ENCODE measurements at regions not wholly inside any gene's neighbourhood (a gene's known extent, or its start where the extent isn't known, plus 50 kb on each side); places are given as distances from the start of the nearest gene placed in this dataset.

- Histone ChIP-seq H3K14ac (ENCODE audit: insufficient read length) (no peak overlapping the region), H2BK120ac (replicated peaks; ENCODE audit: low read depth, low read length) (no peak overlapping the region), H3K4me3 (ENCODE audit: extremely low read depth in 1 of 4, insufficient read depth in 2 of 4, low read depth in 3 of 4, low read length in 4 of 4) (no peak overlapping the region), H3K56ac (replicated peaks; ENCODE audit: insufficient read length, low read depth, low read length) (no peak overlapping the region), H2BK12ac (ENCODE audit: low read depth, low read length) (no peak overlapping the region), H3K18ac (ENCODE audit: extremely low read depth, low read length) (no peak overlapping the region), H3K23ac (ENCODE audit: insufficient read length) (no peak overlapping the region), H3K9ac (replicated peaks in 1 of 4; ENCODE audit: extremely low read depth in 1 of 4, low read depth in 3 of 4, low read length in 3 of 4) (no peak overlapping the region), H3K9me3 (ENCODE audit: insufficient read depth in 2 of 2, low read depth in 1 of 2, low read length in 1 of 2) (no peaks in the 10 kb centered on the region), H3K4me1 (replicated peaks in 1 of 4; ENCODE audit: control insufficient read depth in 3 of 4, insufficient read depth in 4 of 4, low read length in 3 of 4) (peaks cover 0 to 12% (median 4%) of the 10 kb centered on the region in 4 experiments; a peak in 5 of 7 replicates), H2AFZ (ENCODE audit: low read length) (no peak overlapping the region), H4K91ac (replicated peaks; ENCODE audit: insufficient read length, low read length) (no peak overlapping the region), H3K79me1 (ENCODE audit: low read depth, low read length) (no peaks in the 10 kb centered on the region), H3K23me2 (ENCODE audit: low read depth, low read length) (no peaks in the 10 kb centered on the region), H4K5ac (ENCODE audit: insufficient read length, low read depth, low read length) (no peak overlapping the region), H2BK5ac (ENCODE audit: low read depth, low read length) (no peak overlapping the region), H4K8ac (ENCODE audit: extremely low read depth, insufficient read depth, low read length) (no peak overlapping the region), H2BK15ac (ENCODE audit: low read length) (no peak overlapping the region), H3K27ac (ENCODE audit: low read depth, low read length) (no peak overlapping the region), H3K79me2 (ENCODE audit: control insufficient read depth in 1 of 2, insufficient read depth in 2 of 2, low read length in 2 of 2) (no peaks in the 10 kb centered on the region), H3K27me3 (replicated peaks in 1 of 4; ENCODE audit: control insufficient read depth in 3 of 4, extremely low read depth in 1 of 4, insufficient read depth in 3 of 4, low read length in 3 of 4) (no peaks in the 10 kb centered on the region), H3K4ac (replicated peaks; ENCODE audit: insufficient read length, low read depth, low read length) (no peak overlapping the region), H3K36me3 (ENCODE audit: control insufficient read depth in 2 of 4, insufficient read depth in 4 of 4, low read length in 3 of 4) (no peaks in the 10 kb centered on the region), H2BK20ac (ENCODE audit: low read length) (no peak overlapping the region), H4K20me1 (replicated peaks in 1 of 2; ENCODE audit: control insufficient read depth in 1 of 2, insufficient read depth in 2 of 2, low read length in 2 of 2) (no peaks in the 10 kb centered on the region), H2AK5ac (ENCODE audit: low read depth, low read length) (no peak overlapping the region), H3K4me2 (ENCODE audit: insufficient read depth in 1 of 2, low read depth in 2 of 2, low read length in 2 of 2) (no peak overlapping the region)
- ChIA-PET CTCF (ENCODE audit: partially characterized antibody) (interaction anchor here (0.6 to 3.6 kb wide), 29 partner anchors 9 to 581 kb away, joined by 3 to 25 read pairs (median 4); partner anchors contain the start of gene MYCN), POLR2A (ENCODE audit: partially characterized antibody) (interaction anchor here (1.5 kb wide), 1 partner anchor 278 kb away, joined by 6 read pairs; the partner anchor contains the start of gene MYCN)
- WGBS, 2 experiments (ENCODE audit: extremely low coverage in 1 of 2, insufficient coverage in 1 of 2, insufficient read length in 1 of 2, insufficient replicate concordance in 2 of 2, low coverage in 1 of 2, low lambda C conversion rate in 2 of 2, missing lambda C conversion rate in 1 of 2) = 78% methylated on average over 5 of the region's 5 CpGs; no CpG with 5 or more reads in 1 of the 2 experiments
- no peak for TF ChIP-seq BCL11A (IDR thresholded peaks at IDR 0.05; ENCODE audit: low read depth in 2 of 2, low read length in 2 of 2)
- no peak for TF ChIP-seq TAF1 (IDR thresholded peaks at IDR 0.05; ENCODE audit: low read depth, low read length)
- no peak for TF ChIP-seq MAX (IDR thresholded peaks at IDR 0.05)
- no peak for TF ChIP-seq SIRT6 (IDR thresholded peaks at IDR 0.05; ENCODE audit: low read length)
- TF ChIP-seq SUZ12 (IDR thresholded peaks at IDR 0.05; ENCODE audit: low read length) = no peak
- TF ChIP-seq HDAC2 (IDR thresholded peaks at IDR 0.05; ENCODE audit: borderline replicate concordance in 1 of 2, low read depth in 2 of 2, low read length in 2 of 2) = no peak
- no peak for TF ChIP-seq POLR2A (IDR thresholded peaks at IDR 0.05; ENCODE audit: control extremely low read depth in 1 of 2, low read depth in 2 of 2, low read length in 2 of 2)
- no peak for TF ChIP-seq CTBP2 (IDR thresholded peaks at IDR 0.05; ENCODE audit: borderline replicate concordance, insufficient read depth, insufficient read length, low read length)
- DNase-seq (ENCODE audit: low read depth in 1 of 2, low spot score in 2 of 2) = no peak
- FAIRE-seq = no peak
These were observed 277.8 kb downstream of the MYCN start for GRCh38 chr2:16218161-16218560.

Data from H1 (cell line).